ENCODE measurements at regions not wholly inside any gene's neighbourhood (a gene's known extent, or its start where the extent isn't known, plus 50 kb on each side); places are given as distances from the start of the nearest gene placed in this dataset.

DNA sequence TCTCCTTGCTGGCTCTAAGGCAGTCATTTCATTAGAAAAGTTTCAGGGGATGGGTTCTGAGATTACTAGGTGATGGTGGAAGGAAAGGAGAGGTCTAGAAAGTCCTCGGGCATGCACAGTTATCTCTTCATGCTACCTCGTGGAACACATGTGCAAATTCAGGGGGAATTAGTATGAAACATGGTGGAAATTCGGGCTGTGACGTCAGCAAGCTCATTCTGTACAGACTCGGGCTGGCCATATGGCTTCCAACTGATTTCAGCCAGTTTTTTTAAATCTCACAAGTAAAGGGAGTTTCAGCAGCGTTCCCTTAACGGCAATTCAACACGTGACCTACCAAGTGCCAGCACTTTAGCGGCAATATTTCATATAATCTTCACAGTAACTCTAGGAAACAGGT is 251.1 kb downstream of the TBL1XR1 start:
- no peak overlapping the region for H3K4me3 ChIP-seq (ENCODE audit: control insufficient read depth, low read depth, low read length)
- no peak for DNase-seq (ENCODE audit: low read depth)
- no peak for TF ChIP-seq CTCF (IDR thresholded peaks at IDR 0.05; ENCODE audit: control insufficient read depth, insufficient read depth, low read depth, low read length, missing control alignments)

GRCh38 chr3:176942305-176942704 is 255.0 kb downstream of the TBL1XR1 start:
- no peak for TF ChIP-seq CTCF (IDR thresholded peaks at IDR 0.05; ENCODE audit: control insufficient read depth, insufficient read depth, low read depth, low read length, missing control alignments)
- H3K4me3 ChIP-seq (ENCODE audit: control insufficient read depth, low read depth, low read length) = no peak overlapping the region
- DNase-seq (ENCODE audit: low read depth) = no peak

DNA sequence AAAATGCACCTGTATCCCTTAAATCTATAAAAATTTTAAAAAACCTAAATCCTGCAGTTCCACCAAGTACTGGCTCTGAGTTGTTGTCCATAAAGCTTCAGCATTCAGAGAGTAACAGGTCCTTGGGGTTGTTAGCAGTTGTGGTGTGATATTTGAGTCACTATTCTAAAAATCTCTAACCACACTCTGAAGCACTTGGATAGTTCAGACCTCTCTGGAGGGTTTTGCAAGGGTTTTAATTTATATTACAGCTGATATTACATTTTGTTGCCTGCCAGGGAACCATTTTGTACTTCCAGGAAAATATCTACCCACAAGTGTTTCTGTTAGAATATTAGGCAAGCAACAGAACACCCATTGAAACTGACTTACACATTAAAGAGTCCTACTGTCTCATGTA is 255.6 kb downstream of the TBL1XR1 start:
- DNase-seq (ENCODE audit: low read depth) = no peak
- no peak for TF ChIP-seq CTCF (IDR thresholded peaks at IDR 0.05; ENCODE audit: control insufficient read depth, insufficient read depth, low read depth, low read length, missing control alignments)
- H3K4me3 ChIP-seq (ENCODE audit: control insufficient read depth, low read depth, low read length) = no peak overlapping the region

DNA sequence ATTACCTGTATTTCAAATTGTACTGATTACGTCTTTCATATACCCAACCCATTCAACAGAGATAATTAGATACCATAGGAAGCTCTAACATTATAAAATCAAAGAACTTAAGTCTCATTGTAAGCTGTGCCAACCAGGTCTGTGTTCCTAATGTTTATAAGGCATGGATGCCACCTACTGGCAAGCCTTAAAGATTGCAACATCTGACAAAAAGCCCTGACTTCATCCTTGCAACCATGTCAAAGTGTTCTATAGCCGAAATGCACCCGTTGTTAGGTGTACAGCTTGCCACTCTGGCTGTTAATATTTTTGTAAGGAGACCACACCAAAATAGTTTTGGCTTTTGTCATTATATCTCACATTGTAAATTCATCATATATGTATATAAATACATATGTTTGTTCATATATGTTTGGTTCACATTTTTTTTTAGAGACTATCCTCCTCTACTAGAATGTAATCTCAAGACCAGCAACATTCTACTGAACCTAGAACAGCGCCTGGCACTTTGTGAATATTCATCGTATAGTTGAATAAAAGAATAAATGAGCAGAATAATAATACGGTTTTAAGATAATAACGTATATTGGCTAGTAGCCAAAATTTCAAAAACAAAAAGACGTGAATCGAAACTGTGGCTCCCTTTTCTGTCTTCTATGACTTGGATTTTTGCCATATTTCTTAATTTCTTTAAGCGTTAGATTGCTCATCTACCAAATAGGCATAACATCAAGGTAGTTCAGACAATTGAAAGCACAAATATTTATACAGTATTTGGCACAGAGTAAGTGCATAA is 258.1 kb downstream of the TBL1XR1 start:
- H3K4me3 ChIP-seq (ENCODE audit: control insufficient read depth, low read depth, low read length) = no peak overlapping the region
- peak; percentile 67 for DNase-seq (ENCODE audit: low read depth)
- peak; percentile 80 for TF ChIP-seq CTCF (IDR thresholded peaks at IDR 0.05; ENCODE audit: control insufficient read depth, insufficient read depth, low read depth, low read length, missing control alignments)

GRCh38 chr3:176937994-176938393 is 259.3 kb downstream of the TBL1XR1 start:
- no peak for DNase-seq (ENCODE audit: low read depth)
- no peak for TF ChIP-seq CTCF (IDR thresholded peaks at IDR 0.05; ENCODE audit: control insufficient read depth, insufficient read depth, low read depth, low read length, missing control alignments)

GRCh38 chr3:176937541-176937940 is 259.7 kb downstream of the TBL1XR1 start:
- TF ChIP-seq CTCF (IDR thresholded peaks at IDR 0.05; ENCODE audit: control insufficient read depth, insufficient read depth, low read depth, low read length, missing control alignments) = no peak
- H3K4me3 ChIP-seq (ENCODE audit: control insufficient read depth, low read depth, low read length) = no peak overlapping the region
- DNase-seq (ENCODE audit: low read depth) = no peak

More at GRCh38 chr3:176937994-176938393, 259.3 kb downstream of the TBL1XR1 start:
- no peak overlapping the region for H3K4me3 ChIP-seq (ENCODE audit: control insufficient read depth, low read depth, low read length)

Measured in AG09309 (cell line).